GM19035 (cell line): ENCODE measurements at regions not wholly inside any gene's neighbourhood (a gene's known extent, or its start where the extent isn't known, plus 50 kb on each side); places are given as distances from the start of the nearest gene placed in this dataset.

Source experiments
- ATAC-seq: cut with Tn5 transposase; IDR thresholded peaks from one replicate; pipeline ENCODE4 v1.9.1; 2021; ENCODE audit not compliant: unreplicated experiment

DNA sequence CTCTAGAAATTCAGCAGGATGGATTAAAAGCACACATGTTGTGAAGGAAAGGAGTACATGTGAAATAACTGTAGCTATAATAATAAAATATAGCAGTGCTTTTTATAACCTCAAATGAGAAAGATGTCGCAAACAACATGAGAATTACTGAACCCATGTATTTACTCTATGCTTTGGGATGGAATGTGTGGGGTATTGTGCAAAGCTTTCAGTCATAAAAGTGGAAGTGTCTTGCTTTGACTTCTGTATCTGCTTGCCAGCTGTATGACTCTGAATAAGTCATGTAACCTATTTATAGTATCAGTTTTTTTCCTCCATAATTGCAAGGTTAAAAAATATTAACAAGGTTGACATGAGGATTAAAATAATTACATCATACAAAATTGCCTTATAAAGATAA lies 519.3 kb upstream of the CADM2 start:
- ATAC-seq, result no peak

DNA sequence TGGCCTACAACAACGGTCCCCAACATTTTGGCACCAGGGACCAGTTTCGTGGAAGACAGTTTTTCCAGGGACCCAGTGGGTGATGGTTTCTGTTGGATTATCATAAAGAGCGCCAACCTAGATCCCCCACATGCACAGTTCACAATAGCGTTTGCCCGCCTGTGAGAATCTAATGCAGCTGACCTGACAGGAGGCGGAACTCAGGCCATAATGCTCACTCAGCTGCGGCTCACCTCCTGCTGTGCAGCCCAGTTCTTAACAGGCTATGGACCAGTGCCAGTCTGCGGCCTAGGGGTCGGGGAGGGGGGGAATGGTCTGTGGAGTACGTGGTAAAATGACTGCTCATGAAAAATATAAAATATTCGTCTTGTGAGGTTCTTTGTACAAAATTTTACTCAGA lies 518.5 kb upstream of the CADM2 start:
- no peak for ATAC-seq

DNA sequence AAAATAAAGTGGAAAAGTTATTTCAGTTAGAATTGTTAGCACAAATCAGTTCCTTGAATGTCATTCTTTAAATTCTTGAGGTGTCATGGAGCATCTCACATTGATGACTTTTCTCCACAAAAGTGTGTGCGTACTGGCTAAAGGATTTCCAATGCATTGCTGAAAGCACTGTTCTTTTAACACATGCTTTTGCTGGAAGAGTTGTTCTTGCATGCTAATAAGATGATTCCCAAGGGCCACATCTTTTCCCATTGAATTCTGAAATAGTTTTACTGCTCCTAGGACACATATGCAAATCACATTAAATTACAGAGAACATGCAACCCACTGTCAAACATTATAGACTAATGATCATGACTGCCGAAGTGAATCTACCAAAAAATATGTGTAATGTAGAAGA lies 516.3 kb upstream of the CADM2 start:
- ATAC-seq, result no peak

DNA sequence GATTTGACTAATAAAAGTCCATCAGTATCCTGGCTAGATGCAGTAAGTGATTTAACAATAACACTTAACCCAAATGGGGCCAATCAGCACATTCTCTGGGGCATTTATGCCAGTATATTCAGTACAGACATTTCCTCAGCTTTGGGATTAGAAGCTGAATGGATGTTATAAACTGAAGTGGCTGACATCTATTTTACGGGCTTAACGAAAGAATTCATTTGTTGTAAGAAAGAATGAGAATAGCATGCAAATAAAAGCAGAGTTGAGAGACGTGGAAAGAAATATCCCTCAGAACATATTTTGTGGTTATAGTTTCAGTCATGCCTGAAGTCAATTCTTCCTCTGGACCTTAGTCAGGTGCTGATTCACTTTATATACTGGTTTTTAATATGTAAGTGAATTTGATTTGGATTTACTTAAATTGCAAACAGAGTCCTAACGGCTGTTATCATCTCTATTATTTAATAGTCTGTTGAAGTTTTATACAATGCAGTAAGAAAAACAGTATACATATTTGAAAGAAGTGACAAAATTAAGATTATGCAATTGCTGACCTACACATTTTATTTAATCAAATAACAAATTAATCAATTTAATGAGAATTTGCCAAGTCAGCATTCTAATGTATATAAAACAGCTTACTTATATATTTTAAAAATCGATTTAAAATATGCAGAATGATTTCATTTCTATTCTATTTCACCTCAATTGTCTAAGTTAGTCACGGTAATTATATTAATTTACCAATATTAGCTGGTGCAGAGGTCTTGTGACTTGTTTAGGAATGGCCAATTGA lies 513.9 kb upstream of the CADM2 start:
- ATAC-seq, result no peak

GRCh38 chr3:84487296-84487695 lies 471.5 kb upstream of the CADM2 start:
- no peak for ATAC-seq

- ATAC-seq, result no peak
Observed at GRCh38 chr3:84504761-84505160, 454.0 kb upstream of the CADM2 start.

DNA sequence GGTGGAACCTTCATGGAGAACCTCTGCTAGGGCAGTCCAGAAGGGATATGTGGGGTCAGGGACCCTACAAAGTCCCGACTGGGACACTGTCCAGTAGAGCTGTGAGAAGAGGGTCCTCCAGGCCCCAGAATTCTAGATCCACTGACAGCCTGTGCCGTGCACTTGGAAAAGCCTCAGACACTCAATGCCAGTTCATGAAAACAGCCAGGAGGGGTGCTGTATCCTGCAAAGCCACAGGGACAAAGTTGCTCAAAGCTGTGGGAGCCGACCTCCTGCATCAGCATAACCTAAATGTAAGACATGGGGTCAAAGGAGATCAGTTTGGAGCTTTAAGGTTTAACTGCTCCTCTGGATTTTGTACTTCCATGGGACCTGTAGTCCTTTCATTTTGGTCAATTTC lies 448.8 kb upstream of the CADM2 start:
- no peak for ATAC-seq

DNA sequence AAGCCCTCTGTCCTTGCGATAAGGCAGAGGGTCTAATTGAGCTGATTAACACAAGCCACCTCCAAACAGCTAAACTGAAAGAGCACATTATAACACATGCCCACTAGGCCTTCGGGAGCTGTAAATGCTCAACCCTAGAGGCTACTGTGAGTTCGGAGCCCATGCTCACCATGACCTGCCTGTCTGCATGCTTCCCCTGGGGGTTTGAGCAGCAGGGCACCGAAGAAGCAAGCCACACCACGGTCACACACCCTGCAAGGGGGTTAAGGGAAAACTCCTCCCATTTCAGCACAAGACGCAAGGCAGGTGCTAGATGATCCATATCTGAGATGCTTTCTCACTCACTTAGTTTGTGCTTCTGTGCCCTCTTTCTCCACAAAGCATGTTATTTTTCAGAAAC lies 435.9 kb upstream of the CADM2 start:
- ATAC-seq, result no peak

DNA sequence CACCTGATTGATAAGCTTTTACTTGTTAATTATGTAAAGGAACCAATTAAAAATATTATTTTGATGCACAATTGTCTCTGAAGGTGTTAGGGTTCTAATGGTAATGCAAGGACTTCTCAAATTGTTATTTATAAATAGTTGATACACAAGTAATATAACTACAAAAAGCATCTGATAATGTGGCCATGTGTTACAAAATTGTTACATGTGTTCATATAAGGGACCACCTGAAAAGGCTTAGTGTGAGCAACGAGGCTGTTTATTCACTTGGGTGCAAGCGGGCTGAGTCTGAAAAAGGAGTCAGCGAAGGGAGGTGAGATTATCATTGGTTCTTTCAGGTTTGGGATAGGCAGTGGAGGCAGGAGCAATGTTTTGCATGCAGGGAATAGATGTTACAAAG lies 421.9 kb upstream of the CADM2 start:
- ATAC-seq, result no peak

GRCh38 chr3:84538597-84538996 lies 420.2 kb upstream of the CADM2 start:
- ATAC-seq, result no peak

- ATAC-seq, result no peak
Observed at GRCh38 chr3:84547207-84547606, 411.6 kb upstream of the CADM2 start.

DNA sequence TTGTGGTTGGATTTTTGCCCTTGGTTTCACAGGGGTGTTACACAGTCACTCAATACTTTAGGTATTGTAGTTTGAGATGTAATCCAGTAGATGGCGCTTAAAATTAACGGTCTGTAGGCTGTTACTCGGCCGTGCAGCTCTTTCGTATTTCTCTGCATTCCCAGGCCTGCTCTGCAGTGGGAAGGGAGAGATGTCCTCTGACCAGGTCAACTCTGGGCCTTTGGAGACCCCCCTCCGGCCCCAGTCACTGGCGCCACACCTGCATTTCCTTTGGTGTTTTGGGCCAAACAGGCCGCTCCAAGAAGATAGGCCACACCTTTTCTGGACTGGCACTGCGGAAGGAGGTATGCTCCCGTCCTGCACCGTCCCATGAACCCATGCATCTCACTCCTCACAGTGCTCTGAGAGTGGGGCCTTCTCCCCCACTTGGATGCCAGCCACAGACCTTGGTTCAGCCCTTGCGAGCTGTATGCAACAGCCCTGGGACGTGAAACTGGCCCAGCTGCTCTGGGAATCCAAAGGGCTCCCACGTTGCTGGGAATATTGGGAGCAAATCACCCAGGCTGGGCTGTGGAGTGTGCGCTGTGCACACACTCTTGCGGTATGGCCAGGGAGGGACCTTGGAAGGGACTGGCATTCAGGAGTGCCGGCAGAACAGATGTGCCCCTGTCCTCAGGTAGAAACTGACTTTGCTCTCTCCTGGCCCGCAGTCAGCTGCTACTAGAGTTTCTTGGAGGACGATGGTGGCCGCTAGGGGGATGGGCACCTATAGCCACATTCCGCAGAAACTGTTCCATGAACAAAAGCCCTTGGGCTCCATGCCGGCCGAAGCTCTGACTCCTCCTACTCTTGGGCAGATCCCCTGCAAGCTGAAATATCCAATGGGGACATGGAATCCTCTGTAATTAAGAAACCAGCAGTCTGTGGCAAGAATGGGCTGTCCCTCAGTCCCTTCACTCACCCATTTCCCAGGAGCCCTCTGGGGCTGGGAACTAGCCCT lies 410.5 kb upstream of the CADM2 start:
- peak; percentile 98 for ATAC-seq

DNA sequence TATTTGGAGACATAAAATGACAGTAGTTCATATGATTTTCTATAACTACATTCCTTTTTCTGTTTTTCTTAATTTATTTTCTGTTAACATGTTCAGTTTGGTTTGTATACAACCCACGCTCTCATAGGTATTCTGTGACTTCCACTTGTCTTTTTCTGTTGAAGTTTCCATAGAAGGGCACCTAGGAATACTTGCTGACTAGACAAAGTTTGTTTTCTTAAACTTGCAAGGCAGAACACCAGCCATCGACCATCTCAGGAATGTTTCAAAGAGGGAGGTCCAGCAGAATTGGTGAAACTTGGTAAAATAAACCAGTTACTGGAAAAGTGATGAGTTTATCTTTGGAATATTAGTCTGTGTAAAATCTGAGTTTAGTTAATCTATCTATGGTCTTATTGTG lies 403.2 kb upstream of the CADM2 start:
- ATAC-seq, result no peak

DNA sequence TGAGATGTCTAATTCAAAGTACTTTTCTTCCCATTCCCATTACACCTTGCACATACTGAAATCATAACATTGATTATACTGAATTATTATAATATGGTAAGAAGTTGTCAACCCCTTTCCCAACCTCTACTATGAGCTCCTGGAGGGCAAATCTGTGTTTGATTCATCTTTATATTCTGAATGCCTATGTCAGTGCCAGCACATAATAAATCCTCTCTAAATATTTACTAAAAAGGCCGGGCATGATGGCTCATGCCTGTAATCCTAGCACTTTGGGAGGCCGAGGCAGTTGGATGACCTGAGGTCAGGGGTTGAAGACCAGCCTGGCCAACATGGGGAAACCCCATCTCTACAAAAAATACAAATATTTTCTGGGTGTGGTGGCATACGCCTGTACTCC lies 392.5 kb upstream of the CADM2 start:
- ATAC-seq, result no peak

DNA sequence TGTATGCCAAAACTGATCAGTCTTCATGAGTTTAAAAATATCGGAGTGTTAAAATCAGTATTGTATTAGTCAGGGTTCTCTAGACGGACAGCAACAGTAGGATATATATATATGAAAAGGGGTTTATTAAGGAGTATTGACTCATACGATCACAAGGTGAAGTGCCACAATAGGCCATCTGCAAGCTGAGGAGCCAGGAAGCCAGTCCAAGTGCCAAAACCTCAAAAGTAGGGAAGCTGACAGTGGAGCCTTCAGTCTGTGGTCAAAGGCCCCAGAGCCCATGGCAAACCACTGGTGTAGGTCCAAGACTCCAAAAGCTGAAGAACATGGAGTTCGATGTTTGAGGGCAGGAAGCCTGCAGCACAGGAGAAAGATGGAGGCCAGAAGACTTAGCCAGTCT lies 391.0 kb upstream of the CADM2 start:
- ATAC-seq, result no peak

- ATAC-seq, result no peak
Observed at GRCh38 chr3:84573962-84574361, 384.8 kb upstream of the CADM2 start.

- ATAC-seq, result no peak
Observed at GRCh38 chr3:84586427-84586826, 372.4 kb upstream of the CADM2 start.

GRCh38 chr3:84600703-84601225 lies 358.0 kb upstream of the CADM2 start:
- no peak for ATAC-seq

DNA sequence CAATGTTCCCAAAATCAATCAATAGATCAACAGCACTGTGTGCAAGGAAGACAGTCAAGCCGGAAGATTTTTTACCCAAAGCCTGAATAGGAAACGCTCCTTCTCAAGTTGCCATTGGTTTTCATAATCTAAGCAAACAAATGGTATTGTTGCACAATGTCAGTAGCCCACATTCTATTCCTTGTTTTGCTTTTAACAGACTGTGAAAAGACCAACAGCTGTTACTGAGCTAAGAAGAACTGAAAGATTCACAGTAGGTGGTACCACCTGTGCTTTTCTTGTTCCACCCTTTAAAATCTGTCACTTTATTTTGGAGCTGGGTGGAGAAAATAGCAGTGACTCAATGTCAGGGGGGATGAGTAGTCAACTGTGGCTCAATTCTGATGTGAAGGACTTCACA lies 357.5 kb upstream of the CADM2 start:
- ATAC-seq, result no peak

GRCh38 chr3:84621823-84622222 lies 337.0 kb upstream of the CADM2 start:
- ATAC-seq, result no peak

- no peak for ATAC-seq
Observed at GRCh38 chr3:84634668-84635067, 324.1 kb upstream of the CADM2 start.

- no peak for ATAC-seq
Observed at GRCh38 chr3:84637272-84637671, 321.5 kb upstream of the CADM2 start.
